ENCODE measurements at regions not wholly inside any gene's neighbourhood (a gene's known extent, or its start where the extent isn't known, plus 50 kb on each side); places are given as distances from the start of the nearest gene placed in this dataset.

DNA sequence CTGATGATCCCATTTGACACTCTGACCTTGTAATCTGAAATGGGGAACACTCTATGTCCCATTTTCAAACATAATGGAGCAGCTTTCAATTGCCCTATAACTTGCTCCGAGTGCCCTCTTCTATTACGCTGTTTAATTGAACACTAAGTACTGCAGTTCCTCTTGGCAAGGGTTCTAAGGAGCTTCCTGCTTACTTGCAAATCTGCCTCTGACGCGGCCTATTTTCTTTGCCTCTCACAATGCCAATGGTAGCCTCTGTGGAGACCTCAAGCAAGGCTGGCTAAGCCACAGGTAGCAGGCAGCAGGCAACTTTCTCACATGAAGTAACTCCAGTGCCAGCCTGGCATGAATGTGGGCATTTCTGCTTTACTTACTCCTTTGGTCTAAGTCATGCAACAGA is 443.4 kb upstream of the TRPC7 start:
- Histone ChIP-seq H3K36me3 (ENCODE audit: insufficient read depth, low read length, poor library complexity, severe bottlenecking) (no peaks in the 10 kb centered on the region), H3K4me1 (ENCODE audit: insufficient read depth, low read length, poor library complexity, severe bottlenecking) (no peaks in the 10 kb centered on the region), H3K4me3 (ENCODE audit: low read depth, low read length, poor library complexity, severe bottlenecking) (no peak overlapping the region), H3K27ac (ENCODE audit: low read depth, low read length, poor library complexity, severe bottlenecking) (no peak overlapping the region), H3K27me3 (replicated peaks; ENCODE audit: insufficient read depth, low read depth, low read length, poor library complexity) (no peaks in the 10 kb centered on the region), H3K9me3 (ENCODE audit: low read depth, low read length, poor library complexity, severe bottlenecking) (no peaks in the 10 kb centered on the region)
- ChIA-PET CTCF (no interaction called here), POLR2A (ENCODE audit: low non-redundant PET) (no interaction called here)
- BruUV-seq (replicated peaks), result no TSS peak
- peak; percentile 52 for DNase-seq (ENCODE audit: low spot score)
- TF ChIP-seq CTCF (conservative IDR thresholded peaks at IDR 0.05; ENCODE audit: low read depth, low read length), result no peak
- no peak for TF ChIP-seq EZH2 (IDR thresholded peaks at IDR 0.05; ENCODE audit: borderline replicate concordance, low read depth, low read length, poor library complexity, severe bottlenecking)
- intact Hi-C loops (cut with micrococcal nuclease; ENCODE audit: unreplicated experiment), result no loop called here

DNA sequence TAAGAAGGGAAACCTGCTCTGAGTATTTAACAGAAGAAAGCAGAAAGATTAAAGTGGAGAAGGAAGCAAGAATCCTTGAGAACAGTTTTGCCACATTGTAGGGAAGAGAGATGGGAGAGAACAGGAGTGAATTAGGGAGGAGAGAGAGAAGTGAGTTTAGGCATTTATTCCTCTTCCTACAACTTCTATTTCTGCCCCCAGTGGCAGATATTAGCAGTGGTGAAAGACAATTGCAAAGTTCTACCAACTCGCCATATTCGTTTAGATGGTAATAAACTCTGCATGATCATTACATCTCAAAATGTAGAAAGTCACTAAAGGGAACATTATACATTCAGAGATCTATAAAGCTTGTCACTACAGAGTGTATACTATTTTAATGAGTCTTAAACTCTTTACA is 440.1 kb upstream of the TRPC7 start:
- TF ChIP-seq EZH2 (IDR thresholded peaks at IDR 0.05; ENCODE audit: borderline replicate concordance, low read depth, low read length, poor library complexity, severe bottlenecking) (no peak), CTCF (conservative IDR thresholded peaks at IDR 0.05; ENCODE audit: low read depth, low read length) (no peak)
- peaks cover 14% of the 10 kb centered on the region for H3K27me3 ChIP-seq (replicated peaks; ENCODE audit: insufficient read depth, low read depth, low read length, poor library complexity)
- intact Hi-C loops (cut with micrococcal nuclease; ENCODE audit: unreplicated experiment), result no loop called here

DNA sequence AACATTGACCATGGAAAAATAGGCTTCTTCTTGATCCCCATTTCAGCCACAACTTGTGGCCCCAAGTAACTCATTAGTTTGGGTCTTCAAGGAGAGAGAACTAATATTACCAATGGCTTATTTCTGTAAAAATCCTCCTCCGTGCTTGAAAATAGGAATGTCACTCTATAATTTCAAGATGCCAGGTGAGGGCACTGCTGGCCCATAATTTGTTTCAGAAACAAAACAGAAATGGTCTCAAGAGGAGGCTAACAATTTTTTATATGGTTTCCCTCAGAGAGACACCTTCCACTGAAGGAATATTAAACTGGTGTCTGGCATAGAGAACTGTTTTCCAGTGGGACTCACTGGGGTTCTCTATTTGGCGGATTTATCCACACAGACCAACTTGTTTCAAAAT is 437.0 kb upstream of the TRPC7 start:
- ChIA-PET CTCF (interaction anchor here (1.1 kb wide), 1 partner anchor 827 kb away, joined by 3 read pairs; no protein-coding TSS in a partner anchor), POLR2A (ENCODE audit: low non-redundant PET) (no interaction called here)
- Histone ChIP-seq H3K27ac (ENCODE audit: low read depth, low read length, poor library complexity, severe bottlenecking) (no peak overlapping the region), H3K36me3 (ENCODE audit: insufficient read depth, low read length, poor library complexity, severe bottlenecking) (no peaks in the 10 kb centered on the region), H3K4me3 (ENCODE audit: low read depth, low read length, poor library complexity, severe bottlenecking) (no peak overlapping the region), H3K9me3 (ENCODE audit: low read depth, low read length, poor library complexity, severe bottlenecking) (no peaks in the 10 kb centered on the region), H3K27me3 (replicated peaks; ENCODE audit: insufficient read depth, low read depth, low read length, poor library complexity) (peaks cover 42% of the 10 kb centered on the region), H3K4me1 (ENCODE audit: insufficient read depth, low read length, poor library complexity, severe bottlenecking) (no peaks in the 10 kb centered on the region)
- DNase-seq (ENCODE audit: low spot score), result no peak
- TF ChIP-seq EZH2 (IDR thresholded peaks at IDR 0.05; ENCODE audit: borderline replicate concordance, low read depth, low read length, poor library complexity, severe bottlenecking) (no peak), CTCF (conservative IDR thresholded peaks at IDR 0.05; ENCODE audit: low read depth, low read length) (0 out of 2 replicates have a peak, but pooled peaks have one; percentile 25)
- no TSS peak for BruUV-seq (replicated peaks)
- intact Hi-C loops (cut with micrococcal nuclease; ENCODE audit: unreplicated experiment), result no loop called here

More for the DNA sequence above, 440.1 kb upstream of the TRPC7 start:
- Histone ChIP-seq H3K4me3 (ENCODE audit: low read depth, low read length, poor library complexity, severe bottlenecking) (no peak overlapping the region), H3K9me3 (ENCODE audit: low read depth, low read length, poor library complexity, severe bottlenecking) (no peaks in the 10 kb centered on the region), H3K4me1 (ENCODE audit: insufficient read depth, low read length, poor library complexity, severe bottlenecking) (no peaks in the 10 kb centered on the region), H3K36me3 (ENCODE audit: insufficient read depth, low read length, poor library complexity, severe bottlenecking) (no peaks in the 10 kb centered on the region), H3K27ac (ENCODE audit: low read depth, low read length, poor library complexity, severe bottlenecking) (no peak overlapping the region)
- no peak for DNase-seq (ENCODE audit: low spot score)
- CTCF ChIA-PET, result no interaction called here
- BruUV-seq (replicated peaks), result no TSS peak
- POLR2A ChIA-PET (ENCODE audit: low non-redundant PET), result no interaction called here

Measured in A673 (cell line).